B cell (primary cell): ENCODE measurements at regions not wholly inside any gene's neighbourhood (a gene's known extent, or its start where the extent isn't known, plus 50 kb on each side); places are given as distances from the start of the nearest gene placed in this dataset.

Experiments
- ATAC-seq: fragments of 200-7000 bp; cut with Tn5 transposase; one replicate; pipeline ENCODE4 v1.10.0; 2021; ENCODE audit warnings: low read depth, mild to moderate bottlenecking, moderate number of reproducible peaks, moderate library complexity
- CTCF ChIA-PET: fragments of 350-600 bp; sonication (Branson Sonifier 250); formaldehyde crosslinking; loops from one replicate; lab custom pipeline; 2021; ENCODE audit warnings: antibody characterized with exemption, inconsistent platforms; lab: Charles Lee
- POLR2A ChIA-PET: fragments of 350-600 bp; sonication (Branson Sonifier 250); formaldehyde crosslinking; loops from one replicate; lab custom pipeline; 2021; ENCODE audit warnings: antibody characterized with exemption; lab: Charles Lee
- DNase-seq: peaks from one replicate; pipeline ENCODE4 v3.0.0; 2013
- H2AFZ ChIP-seq: 2 replicates; pipeline ENCODE4 v1.6.1; 2012; ENCODE audit warnings: mild to moderate bottlenecking, low read depth, low read length; ENCODE audit not compliant: insufficient read depth, poor library complexity, severe bottlenecking
- H3K27ac ChIP-seq, 2 donors: 1 replicate in 1 of 2; 2 replicates in 1 of 2; pipeline ENCODE4 v1.5.1; 2012 to 2013; ENCODE audit warnings: low read length in 2 of 2, mild to moderate bottlenecking in 2 of 2, moderate library complexity in 1 of 2
- H3K27me3 ChIP-seq, 4 experiments: fragments of 200-600 bp in 1 of 4; sonication (generic) in 1 of 4; replicated peaks in 1 of 4; 1 replicate in 2 of 4; 2 replicates in 2 of 4; pipeline versions ENCODE4 v1.6.1 to v1.7.0; 2013 to 2016; ENCODE audit warnings: low read length in 3 of 4, mild to moderate bottlenecking in 2 of 4, mixed read lengths in 1 of 4, moderate library complexity in 1 of 4; ENCODE audit not compliant: insufficient read depth in 4 of 4, control insufficient read depth in 3 of 4; ENCODE audit errors: control extremely low read depth in 1 of 4
- H3K36me3 ChIP-seq, 2 experiments: replicated peaks in 1 of 2; 1 replicate in 1 of 2; 2 replicates in 1 of 2; pipeline versions ENCODE4 v1.6.1 to v1.7.1; 2013; ENCODE audit warnings: low read length in 1 of 2; ENCODE audit not compliant: insufficient read depth in 2 of 2, control insufficient read depth in 1 of 2; ENCODE audit errors: control extremely low read depth in 1 of 2, extremely low read depth in 1 of 2
- H3K4me1 ChIP-seq, 2 donors: fragments of 200-600 bp in 1 of 2; sonication (generic) in 1 of 2; 1 replicate in 1 of 2; 2 replicates in 1 of 2; pipeline versions ENCODE4 v1.5.1 to v1.6.1; 2013 to 2017; ENCODE audit warnings: low read length in 2 of 2; ENCODE audit not compliant: control insufficient read depth in 2 of 2, insufficient read depth in 2 of 2
- H3K4me2 ChIP-seq: replicated peaks from 2 replicates; pipeline ENCODE3; 2012; ENCODE audit warnings: mild to moderate bottlenecking, low read depth, low read length; ENCODE audit not compliant: poor library complexity, severe bottlenecking
- H3K4me3 ChIP-seq, 5 experiments: fragments of 200-600 bp in 1 of 5; sonication (generic) in 1 of 5; 1 replicate in 3 of 5; 2 replicates in 2 of 5; pipeline versions ENCODE4 v1.5.1 to v1.7.0; 2011 to 2016; ENCODE audit warnings: low read length in 4 of 5, mild to moderate bottlenecking in 4 of 5, low read depth in 2 of 5, control low read depth in 1 of 5, moderate library complexity in 1 of 5; ENCODE audit not compliant: insufficient read depth in 1 of 5; ENCODE audit errors: control extremely low read depth in 1 of 5, extremely low read depth in 1 of 5
- H3K79me2 ChIP-seq: fragments of 200-600 bp; sonication (generic); one replicate; pipeline ENCODE4 v1.6.0; 2016; ENCODE audit warnings: low read length; ENCODE audit not compliant: control insufficient read depth, insufficient read depth
- H3K9ac ChIP-seq: fragments of 200-600 bp; sonication (generic); 2 replicates; pipeline ENCODE4 v1.6.1; 2017; ENCODE audit warnings: mild to moderate bottlenecking, low read length, moderate library complexity
- H3K9me3 ChIP-seq, 3 donors: one replicate each; pipeline versions ENCODE4 v1.6.1 to v1.7.1; 2013; ENCODE audit warnings: low read length in 2 of 3; ENCODE audit not compliant: control insufficient read depth in 2 of 3, insufficient read depth in 1 of 3; ENCODE audit errors: control extremely low read depth in 1 of 3
- H4K20me1 ChIP-seq: 2 replicates; pipeline ENCODE4 v1.6.0; 2012; ENCODE audit warnings: mild to moderate bottlenecking, low read length; ENCODE audit not compliant: insufficient read depth, control insufficient read depth, poor library complexity, severe bottlenecking
- H3K27ac Mint-ChIP-seq: one replicate; pipeline ENCODE4 v1.8.0; 2021; ENCODE audit warnings: mixed read lengths
- H3K27me3 Mint-ChIP-seq: one replicate; pipeline ENCODE4 v1.8.0; 2021; ENCODE audit warnings: mixed read lengths
- H3K4me1 Mint-ChIP-seq: one replicate; pipeline ENCODE4 v1.8.0; 2021; ENCODE audit warnings: mixed read lengths
- H3K4me3 Mint-ChIP-seq: one replicate; pipeline ENCODE4 v1.8.0; 2021; ENCODE audit warnings: mixed read lengths
- H3K9me3 Mint-ChIP-seq: one replicate; pipeline ENCODE4 v1.8.0; 2022; ENCODE audit warnings: mixed read lengths; ENCODE audit not compliant: insufficient read depth
- CTCF ChIP-seq: fragments of 200-600 bp; IDR thresholded peaks from one replicate; pipeline ENCODE4 v1.8.0; 2022; ENCODE audit warnings: antibody characterized with exemption, mild to moderate bottlenecking
- EZH2 ChIP-seq: IDR thresholded peaks from 2 replicates; pipeline ENCODE4 v1.6.1; 2012; ENCODE audit warnings: borderline replicate concordance, low read depth, mild to moderate bottlenecking, moderate library complexity, low read length; ENCODE audit not compliant: insufficient read depth, poor library complexity, severe bottlenecking
- WGBS: methylation state at CpG from one replicate; pipeline ENCODE4 v1.1.5; 2013; ENCODE audit warnings: missing lambda C conversion rate; ENCODE audit not compliant: insufficient coverage; 5-methylcytosine and 5-hydroxymethylcytosine counted together
- intact Hi-C: fragments of 100-400 bp; cut with micrococcal nuclease; formaldehyde crosslinking; loops from one replicate; pipeline ENCODE4 v1.10.0; 2022

- no peak overlapping the region for H2AFZ ChIP-seq
- H3K9ac ChIP-seq, result no peak overlapping the region
- Mint-ChIP-seq H3K27me3 (no peaks in the 10 kb centered on the region), H3K4me3 (no peak overlapping the region), H3K4me1 (no peaks in the 10 kb centered on the region), H3K9me3 (no peaks in the 10 kb centered on the region), H3K27ac (no peak overlapping the region)
- intact Hi-C loops, result no loop called here
- POLR2A ChIA-PET, result no interaction called here
- no peak overlapping the region for H3K4me3 ChIP-seq
- no peak overlapping the region for H3K27ac ChIP-seq
- H4K20me1 ChIP-seq, result no peaks in the 10 kb centered on the region
- H3K27me3 ChIP-seq, result no peaks in the 10 kb centered on the region
- H3K9me3 ChIP-seq, result no peaks in the 10 kb centered on the region
- no peak for TF ChIP-seq CTCF
- no peak for TF ChIP-seq EZH2
- H3K36me3 ChIP-seq, result no peaks in the 10 kb centered on the region
- ATAC-seq (no peak), DNase-seq (no peak)
- CTCF ChIA-PET, result no interaction called here
- 93% methylated on average over 2 of the region's 3 CpGs for WGBS
- H3K4me2 ChIP-seq, result no peak overlapping the region
- no peaks in the 10 kb centered on the region for H3K4me1 ChIP-seq
- H3K79me2 ChIP-seq, result no peaks in the 10 kb centered on the region
Observed at GRCh38 chr6:147740326-147740725, 231.8 kb downstream of the SAMD5 start.

- Mint-ChIP-seq H3K4me3 (no peak overlapping the region), H3K27me3 (no peaks in the 10 kb centered on the region), H3K27ac (no peak overlapping the region), H3K9me3 (no peaks in the 10 kb centered on the region), H3K4me1 (no peaks in the 10 kb centered on the region)
- ChIA-PET POLR2A (no interaction called here), CTCF (no interaction called here)
- DNase-seq (no peak), ATAC-seq (no peak)
- no peak overlapping the region for H2AFZ ChIP-seq
- no peaks in the 10 kb centered on the region for H3K9me3 ChIP-seq
- intact Hi-C loops, result no loop called here
- H3K9ac ChIP-seq, result no peak overlapping the region
- H3K36me3 ChIP-seq, result no peaks in the 10 kb centered on the region
- H3K27me3 ChIP-seq, result no peaks in the 10 kb centered on the region
- H4K20me1 ChIP-seq, result no peaks in the 10 kb centered on the region
- H3K4me3 ChIP-seq, result no peak overlapping the region
- no peaks in the 10 kb centered on the region for H3K79me2 ChIP-seq
- H3K4me2 ChIP-seq, result no peak overlapping the region
- no peak overlapping the region for H3K27ac ChIP-seq
- no peak for TF ChIP-seq CTCF
- TF ChIP-seq EZH2, result no peak
- no peaks in the 10 kb centered on the region for H3K4me1 ChIP-seq
- no CpG with 5 or more reads among the region's 3 CpGs for WGBS
Observed at GRCh38 chr6:147740916-147741315, 232.4 kb downstream of the SAMD5 start.
